RKO (cell line): ENCODE measurements at regions not wholly inside any gene's neighbourhood (a gene's known extent, or its start where the extent isn't known, plus 50 kb on each side); places are given as distances from the start of the nearest gene placed in this dataset.

Experiments
- DNase-seq: peaks from one replicate; pipeline ENCODE4 v3.0.0-alpha.2; 2016; ENCODE audit warnings: low spot score

DNA sequence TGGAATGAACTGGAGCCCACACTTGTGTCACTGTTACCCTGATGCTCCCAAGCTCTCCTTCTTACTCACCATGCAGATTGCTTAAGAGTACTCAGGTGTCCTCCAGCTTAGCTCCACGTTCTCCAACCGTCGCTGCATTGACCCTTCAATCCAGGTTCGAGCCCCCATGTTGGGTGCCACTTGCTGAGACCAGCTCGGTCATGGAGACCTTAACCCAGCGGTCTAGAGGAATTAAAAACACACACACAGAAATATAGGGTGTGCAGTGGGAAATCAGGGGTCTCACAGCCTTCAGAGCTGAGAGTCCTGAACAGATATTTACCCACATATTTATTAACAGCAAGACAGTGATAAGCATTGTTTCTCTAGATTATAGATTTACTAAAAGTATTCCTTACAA lies 229.1 kb upstream of the APCDD1 start:
- DNase-seq, result no peak

GRCh38 chr18:10226971-10227370 lies 227.5 kb upstream of the APCDD1 start:
- DNase-seq, result no peak

GRCh38 chr18:10228326-10228725 lies 226.1 kb upstream of the APCDD1 start:
- DNase-seq, result no peak

DNA sequence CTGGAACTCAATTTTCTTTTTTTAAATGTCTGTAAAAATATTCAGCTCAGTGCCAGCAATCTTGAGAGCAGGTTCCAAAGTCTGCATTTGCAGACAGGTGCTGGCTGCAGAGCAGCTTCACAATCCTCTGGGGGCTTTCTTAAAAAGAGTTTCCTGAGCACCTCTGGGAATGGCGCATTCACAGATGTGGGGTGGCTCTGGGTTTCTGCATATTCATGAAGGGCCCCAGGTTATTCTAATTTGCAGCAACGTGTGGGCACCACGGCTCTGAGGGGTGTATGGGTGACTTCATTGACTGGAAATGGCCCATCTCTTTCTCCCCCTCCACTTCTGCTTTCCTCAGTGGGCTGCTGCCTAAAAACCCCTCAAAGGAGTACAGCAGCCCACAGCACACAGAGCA lies 225.0 kb upstream of the APCDD1 start:
- no peak for DNase-seq

GRCh38 chr18:10230072-10230471 lies 224.4 kb upstream of the APCDD1 start:
- peak; percentile 83 for DNase-seq

GRCh38 chr18:10231220-10231619 lies 223.2 kb upstream of the APCDD1 start:
- no peak for DNase-seq

DNA sequence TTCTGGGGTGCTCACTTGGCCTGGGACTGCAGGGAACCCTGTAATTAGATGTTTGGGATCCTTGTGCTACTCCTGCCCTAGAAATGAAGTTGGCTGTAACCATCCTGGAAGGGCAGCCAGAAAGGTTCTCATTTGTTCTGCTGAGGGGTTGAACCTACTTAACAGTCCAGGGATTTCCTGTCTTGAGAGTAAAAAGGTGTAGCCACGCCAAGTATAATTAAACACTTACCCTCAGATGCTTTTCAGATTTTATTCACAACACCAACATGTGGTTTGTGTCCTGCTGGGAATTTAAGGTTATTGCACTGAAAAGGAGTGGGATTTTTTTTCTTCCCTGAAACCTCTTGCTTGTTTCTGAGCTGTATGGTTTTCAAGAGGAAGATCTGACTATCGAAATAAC lies 222.4 kb upstream of the APCDD1 start:
- DNase-seq, result no peak

GRCh38 chr18:10233082-10233875 lies 221.2 kb upstream of the APCDD1 start:
- no peak for DNase-seq

- DNase-seq, result no peak
Measured at GRCh38 chr18:10234281-10234680, 220.2 kb upstream of the APCDD1 start.

DNA sequence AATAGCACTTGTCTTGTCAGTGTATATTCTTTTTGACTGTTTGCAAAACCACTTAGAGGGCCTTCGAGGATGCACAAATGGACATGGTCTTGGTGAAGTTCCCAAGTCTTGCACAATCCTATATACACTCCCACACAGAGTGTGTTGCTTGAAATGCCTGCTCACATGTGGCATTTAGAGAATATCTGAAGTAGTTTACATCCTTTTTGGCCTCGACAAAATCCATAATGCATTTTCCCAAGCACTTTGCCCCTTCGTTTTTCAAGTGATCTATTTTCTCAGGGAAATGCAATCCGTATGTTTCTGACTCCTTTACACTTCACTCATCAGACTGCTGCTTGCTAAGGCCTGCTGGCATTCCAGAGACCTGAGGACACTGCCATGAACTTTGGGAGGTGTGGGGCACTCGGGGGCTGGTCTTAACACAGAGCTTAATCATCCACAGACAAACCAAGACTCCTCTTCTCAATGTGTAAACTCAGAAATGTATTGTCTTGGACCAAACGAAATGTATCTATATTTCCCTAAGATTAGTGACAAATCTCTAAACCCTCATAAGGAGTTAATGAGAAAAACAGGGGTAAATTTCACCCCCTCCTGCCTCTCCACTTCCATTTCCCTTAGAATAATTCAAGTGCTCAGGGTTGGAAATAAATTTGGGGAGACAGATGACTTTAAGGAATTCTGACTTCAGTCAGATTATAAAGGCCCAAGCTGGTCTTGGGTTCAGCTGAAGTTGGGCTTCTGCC lies 219.3 kb upstream of the APCDD1 start:
- no peak for DNase-seq

DNA sequence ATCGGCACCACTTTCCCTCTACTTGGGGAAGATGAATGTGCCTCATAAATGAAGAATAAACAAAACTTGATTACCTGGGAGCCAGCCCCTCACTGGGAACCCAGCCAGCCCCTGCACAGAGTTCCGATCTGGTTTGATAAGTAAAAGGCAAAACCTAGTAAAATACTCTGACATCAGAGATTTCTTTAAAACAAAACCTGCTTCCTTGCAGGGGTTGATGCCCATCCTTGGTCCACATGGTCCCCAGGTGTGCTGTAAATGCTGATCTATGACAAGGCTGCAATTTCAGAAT lies 218.8 kb upstream of the APCDD1 start:
- DNase-seq, result no peak

GRCh38 chr18:10239103-10239502 lies 215.3 kb upstream of the APCDD1 start:
- no peak for DNase-seq

DNA sequence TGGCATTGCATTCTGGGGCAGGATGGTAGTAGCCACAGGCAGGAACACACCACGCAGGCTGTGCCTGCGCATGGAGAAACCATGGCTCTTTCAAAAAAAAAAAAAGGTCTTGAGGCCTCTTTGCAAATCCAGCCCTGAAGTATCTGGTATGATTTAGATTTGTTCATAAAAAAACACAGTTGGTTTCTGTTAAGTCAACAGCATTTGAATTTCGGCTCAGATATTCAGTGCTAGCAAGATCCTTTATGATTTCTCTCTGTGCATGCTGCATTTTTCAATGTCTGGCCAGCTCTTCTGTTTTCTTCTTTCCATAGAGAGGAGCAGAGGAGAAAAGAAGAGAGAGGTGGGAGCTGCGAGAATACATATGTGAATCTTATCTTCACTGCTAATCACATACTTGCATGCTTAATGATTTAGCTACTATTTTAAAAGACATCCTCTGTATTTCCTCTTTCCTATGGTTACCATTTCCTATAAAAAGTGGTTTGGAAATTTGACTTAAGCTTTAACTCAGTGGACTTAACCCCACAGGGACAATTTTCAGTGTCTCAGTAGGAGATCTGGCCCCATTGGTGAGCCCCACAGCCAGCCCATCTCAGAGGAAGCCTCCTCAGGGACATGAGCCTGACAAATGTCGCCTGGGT lies 214.3 kb upstream of the APCDD1 start:
- DNase-seq, result no peak

- DNase-seq, result no peak
Measured at GRCh38 chr18:10240973-10241372, 213.5 kb upstream of the APCDD1 start.

DNA sequence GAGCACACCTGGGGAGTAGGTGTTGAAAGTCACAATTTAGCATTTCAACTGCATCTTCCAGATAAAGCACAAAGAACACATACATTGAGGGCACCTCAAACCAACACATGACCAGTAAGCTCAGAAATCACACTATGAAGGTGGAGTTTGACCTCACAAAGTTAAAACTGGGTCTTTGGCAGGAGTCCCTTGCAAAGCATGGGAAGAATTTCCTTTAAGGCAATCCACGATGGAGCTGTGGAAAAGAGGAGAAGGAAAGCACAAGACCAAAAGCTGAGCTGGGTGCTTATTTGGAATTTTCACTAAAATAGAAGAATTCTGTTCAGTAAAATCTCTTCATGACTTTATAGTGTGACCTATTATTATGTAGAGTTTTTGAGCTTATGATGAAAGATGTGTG lies 212.9 kb upstream of the APCDD1 start:
- DNase-seq, result no peak

DNA sequence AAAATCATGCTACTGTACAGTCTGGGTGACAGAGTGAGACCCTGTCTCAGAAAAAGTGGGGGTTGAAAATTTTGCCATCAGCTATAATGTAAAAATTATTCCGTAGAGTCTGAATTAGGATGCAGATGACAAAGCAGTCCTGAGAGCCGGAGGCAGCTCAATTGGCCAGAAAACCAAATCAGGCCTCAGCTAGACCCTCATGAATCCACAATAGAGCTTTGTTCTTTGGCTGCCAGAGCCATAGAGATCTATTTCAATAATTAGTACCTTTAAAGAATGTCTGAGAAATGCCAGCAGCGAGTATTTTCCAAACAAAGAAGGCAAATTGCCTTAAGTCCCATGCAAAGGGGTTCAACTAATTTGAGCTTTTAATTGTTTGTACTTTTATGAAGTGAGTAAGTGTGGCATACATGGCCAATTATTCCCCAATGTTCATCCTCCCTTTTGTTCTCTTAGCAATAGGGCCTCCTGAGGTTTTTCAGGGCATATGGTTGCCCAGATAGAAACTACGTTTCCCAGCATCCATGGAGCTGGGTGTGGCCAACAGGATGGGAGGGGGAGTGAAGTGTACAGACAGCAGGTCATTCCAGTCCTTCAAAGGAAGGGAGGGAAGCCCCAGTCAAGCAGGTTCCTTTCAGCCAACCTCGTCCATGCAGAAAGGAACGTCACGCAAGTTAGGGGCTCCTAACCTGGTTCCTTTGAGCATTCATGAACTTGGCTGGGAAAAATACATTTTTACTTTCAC lies 211.3 kb upstream of the APCDD1 start:
- no peak for DNase-seq

GRCh38 chr18:10244341-10244740 lies 210.1 kb upstream of the APCDD1 start:
- DNase-seq, result no peak

DNA sequence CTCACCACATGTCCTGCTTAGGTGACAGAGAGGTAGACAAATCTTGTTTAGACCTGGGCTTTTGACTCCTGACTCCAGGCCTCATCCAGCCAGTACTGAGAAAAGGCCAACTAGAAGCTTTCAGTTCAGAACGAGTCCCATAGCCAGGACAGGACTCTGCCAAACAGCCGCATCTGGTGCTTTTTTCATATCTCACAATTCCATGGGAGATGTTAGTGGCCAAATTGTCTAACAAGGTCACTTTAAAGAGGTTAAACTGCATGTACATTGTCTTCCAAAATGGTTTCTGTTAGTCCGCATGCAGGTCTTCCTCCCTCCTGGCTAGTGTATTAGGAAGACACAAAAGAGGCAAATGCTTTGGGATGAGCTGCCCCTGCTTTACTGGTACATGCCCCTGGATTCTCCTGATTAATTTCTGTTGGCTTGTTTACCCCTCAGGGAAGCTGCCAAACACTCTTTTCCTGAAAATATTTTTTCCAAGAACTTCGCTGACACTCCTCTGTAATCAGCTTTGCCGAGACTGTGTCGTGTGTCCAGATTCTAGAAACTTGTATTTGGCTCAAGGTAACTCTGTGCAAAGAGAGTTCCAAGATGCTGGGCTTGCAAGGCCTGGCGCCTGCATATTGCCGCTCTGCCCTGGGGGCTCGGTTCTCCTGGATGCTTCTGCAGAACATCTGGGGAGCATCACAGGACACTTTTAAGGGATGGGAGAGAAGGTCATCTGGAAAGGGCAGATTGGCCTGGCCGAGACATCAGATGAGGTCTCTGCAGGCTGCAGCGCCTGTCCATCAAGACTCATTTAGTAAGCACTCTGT lies 209.2 kb upstream of the APCDD1 start:
- no peak for DNase-seq

DNA sequence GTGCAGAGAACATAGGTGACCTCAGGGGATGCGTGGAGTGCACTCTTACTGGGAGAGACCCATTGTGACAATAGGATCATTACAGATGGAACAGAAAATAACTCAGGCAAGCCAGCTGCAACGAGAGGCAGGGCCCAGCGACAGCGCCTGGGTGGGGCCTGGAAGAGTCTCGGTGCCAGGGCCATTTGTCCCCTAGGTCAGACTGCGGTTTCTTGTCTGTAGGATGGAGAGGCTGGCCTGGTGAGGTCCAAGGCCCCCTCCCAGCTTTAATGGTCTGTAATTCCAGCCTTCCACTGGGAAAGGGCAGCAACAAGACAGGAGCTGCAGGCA lies 208.6 kb upstream of the APCDD1 start:
- no peak for DNase-seq

GRCh38 chr18:10247021-10247741 lies 207.3 kb upstream of the APCDD1 start:
- no peak for DNase-seq

DNA sequence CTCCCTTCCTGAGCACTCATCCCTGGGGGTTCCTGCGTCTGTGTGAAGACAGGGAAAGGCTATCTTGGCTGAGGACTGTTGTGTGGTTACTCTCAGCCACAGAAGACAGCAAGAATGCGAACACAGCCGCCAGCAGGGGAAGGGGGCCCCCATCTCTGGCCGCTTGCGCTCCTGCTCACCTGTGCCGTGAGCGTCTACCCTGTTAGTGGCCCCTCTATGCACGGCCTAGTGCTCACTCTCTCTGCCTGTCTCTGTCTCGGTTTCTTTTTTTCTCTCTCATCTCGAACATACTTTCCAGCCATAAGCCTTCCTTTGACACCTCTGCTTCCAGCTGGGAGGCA lies 206.7 kb upstream of the APCDD1 start:
- no peak for DNase-seq
